Activated CD4-positive, alpha-beta T cell treated with anti-CD3 and anti-CD28 coated beads, Interleukin-2, Interleukin-4, amounts not matched to agents 100 ng/mL and 50 ng/mL, durations not matched to agents 16 hours and 8 hours (primary cell): ENCODE measurements at regions not wholly inside any gene's neighbourhood (a gene's known extent, or its start where the extent isn't known, plus 50 kb on each side); places are given as distances from the start of the nearest gene placed in this dataset.

Experiments
- DNase-seq: peaks from one replicate; pipeline ENCODE4 v3.0.0-alpha.2; 2020; ENCODE audit warnings: low spot score

GRCh38 chr5:104998572-104998971 is 1436.0 kb upstream of the NUDT12 start:
- no peak for DNase-seq

- DNase-seq: no peak
Measured at GRCh38 chr5:104998169-104998568, 1435.6 kb upstream of the NUDT12 start.

- no peak for DNase-seq
Measured at GRCh38 chr5:104987074-104987473, 1424.5 kb upstream of the NUDT12 start.

GRCh38 chr5:104977529-104977928 is 1414.9 kb upstream of the NUDT12 start:
- no peak for DNase-seq

GRCh38 chr5:104967806-104968410 is 1405.3 kb upstream of the NUDT12 start:
- no peak for DNase-seq

GRCh38 chr5:104965006-104965405 is 1402.4 kb upstream of the NUDT12 start:
- DNase-seq: no peak

GRCh38 chr5:104955479-104955878 is 1392.9 kb upstream of the NUDT12 start:
- DNase-seq: no peak

- no peak for DNase-seq
Measured at GRCh38 chr5:104952876-104953275, 1390.3 kb upstream of the NUDT12 start.

GRCh38 chr5:104951829-104952228 is 1389.2 kb upstream of the NUDT12 start:
- no peak for DNase-seq

- DNase-seq: no peak
Measured at GRCh38 chr5:104947076-104947475, 1384.5 kb upstream of the NUDT12 start.

GRCh38 chr5:104942735-104943134 is 1380.1 kb upstream of the NUDT12 start:
- DNase-seq: no peak

- DNase-seq: no peak
Measured at GRCh38 chr5:104941030-104941645, 1378.5 kb upstream of the NUDT12 start.

- DNase-seq: no peak
Measured at GRCh38 chr5:104937598-104937997, 1375.0 kb upstream of the NUDT12 start.

- DNase-seq: no peak
Measured at GRCh38 chr5:104932431-104932830, 1369.8 kb upstream of the NUDT12 start.

- no peak for DNase-seq
Measured at GRCh38 chr5:104928906-104929520, 1366.4 kb upstream of the NUDT12 start.

GRCh38 chr5:104915226-104915625 is 1352.6 kb upstream of the NUDT12 start:
- no peak for DNase-seq

GRCh38 chr5:104914536-104915070 is 1352.0 kb upstream of the NUDT12 start:
- no peak for DNase-seq

GRCh38 chr5:104913841-104914281 is 1351.3 kb upstream of the NUDT12 start:
- DNase-seq: no peak

- DNase-seq: no peak
Measured at GRCh38 chr5:104909803-104910202, 1347.2 kb upstream of the NUDT12 start.

- DNase-seq: no peak
Measured at GRCh38 chr5:104904561-104904960, 1342.0 kb upstream of the NUDT12 start.

- no peak for DNase-seq
Measured at GRCh38 chr5:104903941-104904340, 1341.4 kb upstream of the NUDT12 start.

- no peak for DNase-seq
Measured at GRCh38 chr5:104891596-104891995, 1329.0 kb upstream of the NUDT12 start.

GRCh38 chr5:104890767-104891166 is 1328.2 kb upstream of the NUDT12 start:
- no peak for DNase-seq
